ENCODE measurements at regions not wholly inside any gene's neighbourhood (a gene's known extent, or its start where the extent isn't known, plus 50 kb on each side); places are given as distances from the start of the nearest gene placed in this dataset.

DNA sequence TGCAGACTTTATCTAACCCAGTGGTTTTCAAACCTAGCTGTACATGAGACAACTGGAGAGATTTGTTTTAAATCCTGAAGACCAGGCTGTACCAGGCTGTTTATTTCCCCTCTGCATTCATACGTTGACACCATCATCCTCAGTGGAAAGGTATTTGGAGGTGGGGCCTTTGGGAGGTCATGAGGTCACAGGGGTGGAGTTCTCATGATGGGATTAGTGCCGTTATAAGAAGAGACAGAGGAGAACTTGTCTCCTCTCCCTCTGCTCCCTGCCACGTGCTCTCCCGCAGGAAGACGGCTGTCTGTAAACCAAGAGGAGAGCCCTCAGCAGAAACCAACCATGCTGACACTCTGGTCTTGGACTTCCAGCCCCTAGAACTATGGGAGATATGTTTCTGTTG, 165.4 kb downstream of the ADSS2 start:
- Histone ChIP-seq H4K20me1 (ENCODE audit: insufficient read depth) (no peaks in the 10 kb centered on the region), H3F3A (ENCODE audit: insufficient read depth, low read length, poor library complexity, severe bottlenecking) (no peaks in the 10 kb centered on the region), H3K27me3 (ENCODE audit: insufficient read depth, low read depth, low read length) (no peaks in the 10 kb centered on the region), H3K4me2 (ENCODE audit: low read length) (no peak overlapping the region), H3K9me2 (ENCODE audit: insufficient read depth, low read length) (no peaks in the 10 kb centered on the region), H3K27ac (ENCODE audit: low read length) (no peak overlapping the region), H3K36me3 (ENCODE audit: insufficient read depth, low read length) (no peaks in the 10 kb centered on the region), H3K79me2 (replicated peaks; ENCODE audit: insufficient read depth, low read length) (no peaks in the 10 kb centered on the region), H2AFZ (ENCODE audit: low read depth, low read length) (no peak overlapping the region), H3K9ac (ENCODE audit: low read length) (no peak overlapping the region), H3K4me3 (ENCODE audit: low read length) (no peak overlapping the region), H3K9me3 (ENCODE audit: low read length) (no peaks in the 10 kb centered on the region)
- TF ChIP-seq POLR2AphosphoS5 (IDR thresholded peaks at IDR 0.05) (no peak), MXI1 (conservative IDR thresholded peaks at IDR 0.05; ENCODE audit: poor library complexity, severe bottlenecking) (no peak), REST (IDR thresholded peaks at IDR 0.05; ENCODE audit: borderline replicate concordance) (no peak), EZH2 (IDR thresholded peaks at IDR 0.05; ENCODE audit: borderline replicate concordance, insufficient read depth, low read length, poor library complexity, severe bottlenecking) (no peak), EP300 (conservative IDR thresholded peaks at IDR 0.05; ENCODE audit: poor library complexity, severe bottlenecking) (no peak), RAD21 (conservative IDR thresholded peaks at IDR 0.05) (no peak)
- TF ChIP-seq, protein P1, sequence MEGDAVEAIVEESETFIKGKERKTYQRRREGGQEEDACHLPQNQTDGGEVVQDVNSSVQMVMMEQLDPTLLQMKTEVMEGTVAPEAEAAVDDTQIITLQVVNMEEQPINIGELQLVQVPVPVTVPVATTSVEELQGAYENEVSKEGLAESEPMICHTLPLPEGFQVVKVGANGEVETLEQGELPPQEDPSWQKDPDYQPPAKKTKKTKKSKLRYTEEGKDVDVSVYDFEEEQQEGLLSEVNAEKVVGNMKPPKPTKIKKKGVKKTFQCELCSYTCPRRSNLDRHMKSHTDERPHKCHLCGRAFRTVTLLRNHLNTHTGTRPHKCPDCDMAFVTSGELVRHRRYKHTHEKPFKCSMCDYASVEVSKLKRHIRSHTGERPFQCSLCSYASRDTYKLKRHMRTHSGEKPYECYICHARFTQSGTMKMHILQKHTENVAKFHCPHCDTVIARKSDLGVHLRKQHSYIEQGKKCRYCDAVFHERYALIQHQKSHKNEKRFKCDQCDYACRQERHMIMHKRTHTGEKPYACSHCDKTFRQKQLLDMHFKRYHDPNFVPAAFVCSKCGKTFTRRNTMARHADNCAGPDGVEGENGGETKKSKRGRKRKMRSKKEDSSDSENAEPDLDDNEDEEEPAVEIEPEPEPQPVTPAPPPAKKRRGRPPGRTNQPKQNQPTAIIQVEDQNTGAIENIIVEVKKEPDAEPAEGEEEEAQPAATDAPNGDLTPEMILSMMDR (IDR thresholded peaks at IDR 0.05; ENCODE audit: poor library complexity, severe bottlenecking): no peak

GRCh38 chr1:244287726-244288125, 164.0 kb downstream of the ADSS2 start:
- Histone ChIP-seq H3K9me2 (ENCODE audit: insufficient read depth, low read length) (no peaks in the 10 kb centered on the region), H3K27me3 (ENCODE audit: insufficient read depth, low read depth, low read length) (no peaks in the 10 kb centered on the region), H4K20me1 (ENCODE audit: insufficient read depth) (no peaks in the 10 kb centered on the region), H3K4me2 (ENCODE audit: low read length) (no peak overlapping the region), H3F3A (ENCODE audit: insufficient read depth, low read length, poor library complexity, severe bottlenecking) (no peaks in the 10 kb centered on the region), H3K9ac (ENCODE audit: low read length) (no peak overlapping the region), H2AFZ (ENCODE audit: low read depth, low read length) (no peak overlapping the region), H3K27ac (ENCODE audit: low read length) (no peak overlapping the region), H3K4me3 (ENCODE audit: low read length) (no peak overlapping the region), H3K9me3 (ENCODE audit: low read length) (no peaks in the 10 kb centered on the region), H3K79me2 (replicated peaks; ENCODE audit: insufficient read depth, low read length) (no peaks in the 10 kb centered on the region), H3K36me3 (ENCODE audit: insufficient read depth, low read length) (no peaks in the 10 kb centered on the region)
- TF ChIP-seq POLR2AphosphoS5 (IDR thresholded peaks at IDR 0.05) (no peak), SMC3 (conservative IDR thresholded peaks at IDR 0.05; ENCODE audit: poor library complexity) (no peak), TAF1 (IDR thresholded peaks at IDR 0.05; ENCODE audit: low read depth) (no peak), EZH2 (IDR thresholded peaks at IDR 0.05; ENCODE audit: borderline replicate concordance, insufficient read depth, low read length, poor library complexity, severe bottlenecking) (no peak), RAD21 (conservative IDR thresholded peaks at IDR 0.05) (no peak), REST (IDR thresholded peaks at IDR 0.05; ENCODE audit: borderline replicate concordance) (no peak), EP300 (conservative IDR thresholded peaks at IDR 0.05; ENCODE audit: poor library complexity, severe bottlenecking) (no peak), MXI1 (conservative IDR thresholded peaks at IDR 0.05; ENCODE audit: poor library complexity, severe bottlenecking) (no peak)
- TF ChIP-seq, protein P1 (IDR thresholded peaks at IDR 0.05; ENCODE audit: poor library complexity, severe bottlenecking): no peak
